ENCODE measurements at regions not wholly inside any gene's neighbourhood (a gene's known extent, or its start where the extent isn't known, plus 50 kb on each side); places are given as distances from the start of the nearest gene placed in this dataset.
A peak's percentile ranks its signal among the peaks of the same experiment; 100 is the strongest.

GRCh38 chr11:38173676-38174075, 1575.6 kb upstream of the RAG2 start:
- intact Hi-C loops (cut with DNase I; ENCODE audit: low total_unique reads) = no loop called here
- Histone ChIP-seq H3K4me1 (no peaks in the 10 kb centered on the region), H3K4me3 (no peak overlapping the region), H3K27ac (no peak overlapping the region), H3K36me3 (no peaks in the 10 kb centered on the region), H3K27me3 (no peaks in the 10 kb centered on the region), H3K9me3 (peaks cover 0 to 6% (median 0%) of the 10 kb centered on the region in 4 donors)
- no peak for TF ChIP-seq POLR2AphosphoS5 (IDR thresholded peaks at IDR 0.05)
- no peak for TF ChIP-seq EP300 (IDR thresholded peaks at IDR 0.05)
- no peak for TF ChIP-seq CTCF (IDR thresholded peaks at IDR 0.05)
- TF ChIP-seq POLR2A (IDR thresholded peaks at IDR 0.05) = no peak
- WGBS, 5 donors = 62 to 86% (median 71%) methylated on average over 8 of the region's 8 CpGs
- peak in 1 of 2 donors; percentile 3 for DNase-seq

- Histone ChIP-seq H3K27ac (no peak overlapping the region), H3K36me3 (no peaks in the 10 kb centered on the region), H3K9me3 (peaks cover 0 to under 1% (median 0%) of the 10 kb centered on the region in 4 donors), H3K4me3 (no peak overlapping the region), H3K27me3 (no peaks in the 10 kb centered on the region), H3K4me1 (no peaks in the 10 kb centered on the region)
- intact Hi-C loops (cut with DNase I; ENCODE audit: low total_unique reads) = no loop called here
- 11 to 30% (median 24%) methylated on average over 1 of the region's 1 CpG for WGBS, 5 donors
- DNase-seq = peak in 1 of 2 donors; percentile 4
- TF ChIP-seq POLR2AphosphoS5 (IDR thresholded peaks at IDR 0.05) (no peak), CTCF (IDR thresholded peaks at IDR 0.05) (no peak), POLR2A (IDR thresholded peaks at IDR 0.05) (no peak), EP300 (IDR thresholded peaks at IDR 0.05) (no peak)
These were observed 1571.2 kb upstream of the RAG2 start for GRCh38 chr11:38169286-38169685.

- Histone ChIP-seq H3K9me3 (peaks cover 0 to 7% (median 0%) of the 10 kb centered on the region in 4 donors), H3K27ac (no peak overlapping the region), H3K27me3 (no peaks in the 10 kb centered on the region), H3K4me1 (no peaks in the 10 kb centered on the region), H3K36me3 (no peaks in the 10 kb centered on the region), H3K4me3 (no peak overlapping the region)
- DNase-seq = no peak
- TF ChIP-seq POLR2AphosphoS5 (IDR thresholded peaks at IDR 0.05) = no peak
- no peak for TF ChIP-seq EP300 (IDR thresholded peaks at IDR 0.05)
- TF ChIP-seq CTCF (IDR thresholded peaks at IDR 0.05) = no peak
- TF ChIP-seq POLR2A (IDR thresholded peaks at IDR 0.05) = no peak
- intact Hi-C loops (cut with DNase I; ENCODE audit: low total_unique reads) = no loop called here
These were observed 1565.5 kb upstream of the RAG2 start for GRCh38 chr11:38163526-38163925.

GRCh38 chr11:38160433-38160832, 1562.4 kb upstream of the RAG2 start:
- TF ChIP-seq POLR2AphosphoS5 (IDR thresholded peaks at IDR 0.05) (no peak), POLR2A (IDR thresholded peaks at IDR 0.05) (no peak), CTCF (IDR thresholded peaks at IDR 0.05) (no peak), EP300 (IDR thresholded peaks at IDR 0.05) (no peak)
- peaks cover 0 to 7% (median 0%) of the 10 kb centered on the region in 4 donors for H3K9me3 ChIP-seq
- H3K27me3 ChIP-seq = no peaks in the 10 kb centered on the region
- no peaks in the 10 kb centered on the region for H3K36me3 ChIP-seq
- H3K27ac ChIP-seq = no peak overlapping the region
- H3K4me3 ChIP-seq = no peak overlapping the region
- intact Hi-C loops (cut with DNase I; ENCODE audit: low total_unique reads) = no loop called here
- no peak for DNase-seq
- no peaks in the 10 kb centered on the region for H3K4me1 ChIP-seq

All from stomach (tissue), 8 donors.